ENCODE measurements at regions not wholly inside any gene's neighbourhood (a gene's known extent, or its start where the extent isn't known, plus 50 kb on each side); places are given as distances from the start of the nearest gene placed in this dataset.
A peak's percentile ranks its signal among the peaks of the same experiment; 100 is the strongest.

DNA sequence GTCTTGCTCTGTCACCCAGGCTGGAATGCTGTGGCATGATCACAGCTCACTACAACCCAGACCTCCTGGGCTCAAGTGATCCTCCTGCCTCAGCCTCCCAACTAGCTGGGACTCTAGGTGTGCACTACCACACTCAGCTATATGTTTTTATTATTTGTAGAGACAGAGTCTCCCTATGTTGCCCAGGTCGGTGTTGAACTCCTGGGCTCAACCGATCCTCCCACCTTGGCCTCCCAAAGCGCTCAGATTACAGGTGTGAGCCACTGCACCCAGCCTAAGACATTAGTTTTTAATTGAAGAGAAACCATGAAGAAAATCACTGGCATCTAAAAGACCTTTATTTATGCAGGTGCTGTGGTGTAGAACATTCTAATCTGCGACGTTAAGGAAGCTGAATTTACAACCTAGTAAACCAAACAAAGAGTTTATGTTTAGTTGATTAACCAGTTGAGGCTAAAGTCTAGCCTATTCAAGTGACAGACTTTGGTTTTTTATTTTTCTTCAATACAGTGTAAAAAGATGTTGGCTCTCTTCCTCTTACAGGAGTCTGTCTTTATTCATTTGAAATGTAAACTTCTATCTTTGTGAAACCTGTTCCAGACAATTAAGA, 52.5 kb upstream of the NBL1 start:
- H3K9me3 ChIP-seq (ENCODE audit: control insufficient read depth in 5 of 5, low read length in 5 of 5): no peaks in the 10 kb centered on the region
- no peaks in the 10 kb centered on the region for H3K27me3 ChIP-seq (ENCODE audit: control insufficient read depth in 5 of 5, insufficient read depth in 4 of 5, low read length in 5 of 5)
- no peak overlapping the region for H3K27ac ChIP-seq (ENCODE audit: low read depth, low read length)
- no peak overlapping the region for H3K9ac ChIP-seq (ENCODE audit: low read length in 5 of 5)
- no peak overlapping the region for H3K4me3 ChIP-seq (ENCODE audit: low read depth in 1 of 5, low read length in 5 of 5)
- peaks cover 0 to 8% (median 7%) of the 10 kb centered on the region in 5 donors for H3K4me1 ChIP-seq (ENCODE audit: control insufficient read depth in 5 of 5, insufficient read depth in 5 of 5, low read length in 5 of 5)
- no peaks in the 10 kb centered on the region for H3K36me3 ChIP-seq (ENCODE audit: control insufficient read depth in 5 of 5, insufficient read depth in 5 of 5, low read length in 5 of 5)

DNA sequence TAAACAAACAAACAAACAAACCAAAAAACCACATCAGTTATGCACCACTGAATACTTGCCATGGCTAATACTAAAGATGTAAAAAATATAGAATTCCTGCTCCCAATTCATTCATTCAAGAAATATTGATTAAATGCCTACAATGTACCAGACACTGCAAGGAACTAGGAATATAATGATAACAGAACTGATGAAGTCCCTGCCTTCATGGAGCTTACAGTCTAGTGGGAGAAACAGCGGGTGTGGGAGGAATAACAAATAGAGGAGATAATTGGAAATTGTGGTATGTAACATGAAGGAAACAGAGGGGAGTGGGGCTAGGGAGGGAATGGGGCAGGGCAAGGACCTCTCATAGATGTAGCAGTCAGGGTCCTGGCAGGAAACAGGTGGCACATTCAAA, 58.6 kb upstream of the NBL1 start:
- H3K36me3 ChIP-seq (ENCODE audit: control insufficient read depth in 5 of 5, insufficient read depth in 5 of 5, low read length in 5 of 5): no peaks in the 10 kb centered on the region
- H3K4me1 ChIP-seq (ENCODE audit: control insufficient read depth in 5 of 5, insufficient read depth in 5 of 5, low read length in 5 of 5): peaks cover 0 to 3% (median 0%) of the 10 kb centered on the region in 5 donors
- H3K9ac ChIP-seq (ENCODE audit: low read length in 5 of 5): no peak overlapping the region
- H3K27me3 ChIP-seq (ENCODE audit: control insufficient read depth in 5 of 5, insufficient read depth in 4 of 5, low read length in 5 of 5): no peaks in the 10 kb centered on the region
- H3K9me3 ChIP-seq (ENCODE audit: control insufficient read depth in 5 of 5, low read length in 5 of 5): no peaks in the 10 kb centered on the region
- H3K27ac ChIP-seq (ENCODE audit: low read depth, low read length): no peak overlapping the region
- no peak overlapping the region for H3K4me3 ChIP-seq (ENCODE audit: low read depth in 1 of 5, low read length in 5 of 5)

DNA sequence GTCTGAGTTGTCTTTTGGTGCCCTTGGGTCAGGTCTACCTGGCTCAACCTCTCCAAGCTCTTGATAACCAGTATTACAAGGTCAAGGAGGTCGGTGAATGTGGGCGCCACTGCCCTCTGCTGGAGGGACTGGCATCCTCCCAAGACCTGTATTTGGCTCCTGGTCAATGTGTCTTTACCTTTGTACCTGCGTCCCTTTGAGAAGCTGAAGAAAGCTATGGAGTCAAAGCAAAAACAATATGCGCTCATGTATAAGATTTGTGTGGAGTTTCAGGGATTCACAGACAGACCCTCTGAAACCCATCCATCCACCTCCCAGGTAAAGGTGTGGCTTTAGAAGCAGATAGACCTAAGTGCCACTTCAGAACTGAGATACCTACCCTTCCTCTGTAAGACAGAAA, 61.8 kb upstream of the NBL1 start:
- Histone ChIP-seq H3K4me3 (ENCODE audit: low read depth in 1 of 5, low read length in 5 of 5) (no peak overlapping the region), H3K9ac (ENCODE audit: low read length in 5 of 5) (no peak overlapping the region)

DNA sequence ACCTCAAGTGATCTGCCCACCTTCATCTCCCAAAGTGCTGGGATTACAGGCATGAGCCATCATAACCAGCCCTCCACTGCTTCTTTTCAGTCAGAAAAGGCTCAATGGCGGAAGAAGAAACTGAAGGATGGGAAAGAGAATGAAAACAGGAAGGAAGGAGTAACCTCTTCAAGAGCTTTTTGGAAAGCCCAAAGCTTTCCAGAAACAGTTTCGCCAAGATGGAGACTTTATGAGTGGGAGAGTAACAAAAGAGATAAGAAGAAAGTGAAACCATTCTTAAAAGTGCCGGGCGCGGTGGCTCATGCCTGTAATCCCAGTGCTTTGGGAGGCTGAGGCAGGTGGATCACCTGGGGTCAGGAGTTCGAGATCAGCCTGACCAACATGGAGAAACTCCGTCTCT, 62.7 kb upstream of the NBL1 start:
- Histone ChIP-seq H3K9ac (ENCODE audit: low read length in 5 of 5) (no peak overlapping the region), H3K36me3 (ENCODE audit: control insufficient read depth in 5 of 5, insufficient read depth in 5 of 5, low read length in 5 of 5) (no peaks in the 10 kb centered on the region), H3K4me3 (ENCODE audit: low read depth in 1 of 5, low read length in 5 of 5) (no peak overlapping the region), H3K9me3 (ENCODE audit: control insufficient read depth in 5 of 5, low read length in 5 of 5) (no peaks in the 10 kb centered on the region), H3K27me3 (ENCODE audit: control insufficient read depth in 5 of 5, insufficient read depth in 4 of 5, low read length in 5 of 5) (no peaks in the 10 kb centered on the region), H3K4me1 (ENCODE audit: control insufficient read depth in 5 of 5, insufficient read depth in 5 of 5, low read length in 5 of 5) (peaks cover 0 to 3% (median 0%) of the 10 kb centered on the region in 5 donors), H3K27ac (ENCODE audit: low read depth, low read length) (no peak overlapping the region)

More for the DNA sequence above, 61.8 kb upstream of the NBL1 start:
- Histone ChIP-seq H3K27me3 (ENCODE audit: control insufficient read depth in 5 of 5, insufficient read depth in 4 of 5, low read length in 5 of 5) (no peaks in the 10 kb centered on the region), H3K4me1 (ENCODE audit: control insufficient read depth in 5 of 5, insufficient read depth in 5 of 5, low read length in 5 of 5) (peaks cover 0 to 3% (median 0%) of the 10 kb centered on the region in 5 donors), H3K27ac (ENCODE audit: low read depth, low read length) (no peak overlapping the region), H3K36me3 (ENCODE audit: control insufficient read depth in 5 of 5, insufficient read depth in 5 of 5, low read length in 5 of 5) (no peaks in the 10 kb centered on the region), H3K9me3 (ENCODE audit: control insufficient read depth in 5 of 5, low read length in 5 of 5) (no peaks in the 10 kb centered on the region)

DNA sequence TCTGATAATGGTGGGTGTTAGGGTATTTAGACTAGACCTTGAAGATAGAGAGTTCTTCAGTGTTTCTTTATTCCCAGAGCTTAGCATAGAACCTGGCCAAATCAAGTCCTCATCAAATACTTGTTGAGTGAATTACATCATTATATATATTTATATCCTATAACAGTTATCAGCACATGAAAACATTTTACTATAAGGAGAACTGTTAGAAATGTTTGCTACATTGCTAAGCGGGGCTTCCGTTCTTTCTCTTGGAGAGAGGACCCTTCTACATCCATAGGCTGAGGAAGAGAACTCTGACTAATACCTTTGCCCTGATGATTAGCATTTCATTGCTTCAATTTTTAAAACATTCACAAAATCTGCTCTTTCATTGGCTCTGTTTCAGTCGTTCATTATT, 66.5 kb upstream of the NBL1 start:
- no peaks in the 10 kb centered on the region for H3K27me3 ChIP-seq (ENCODE audit: control insufficient read depth in 5 of 5, insufficient read depth in 4 of 5, low read length in 5 of 5)
- H3K4me1 ChIP-seq (ENCODE audit: control insufficient read depth in 5 of 5, insufficient read depth in 5 of 5, low read length in 5 of 5): peaks cover 0 to 3% (median 0%) of the 10 kb centered on the region in 5 donors
- H3K9ac ChIP-seq (ENCODE audit: low read length in 5 of 5): no peak overlapping the region
- H3K9me3 ChIP-seq (ENCODE audit: control insufficient read depth in 5 of 5, low read length in 5 of 5): no peaks in the 10 kb centered on the region
- no peak overlapping the region for H3K4me3 ChIP-seq (ENCODE audit: low read depth in 1 of 5, low read length in 5 of 5)
- no peak overlapping the region for H3K27ac ChIP-seq (ENCODE audit: low read depth, low read length)
- no peaks in the 10 kb centered on the region for H3K36me3 ChIP-seq (ENCODE audit: control insufficient read depth in 5 of 5, insufficient read depth in 5 of 5, low read length in 5 of 5)

DNA sequence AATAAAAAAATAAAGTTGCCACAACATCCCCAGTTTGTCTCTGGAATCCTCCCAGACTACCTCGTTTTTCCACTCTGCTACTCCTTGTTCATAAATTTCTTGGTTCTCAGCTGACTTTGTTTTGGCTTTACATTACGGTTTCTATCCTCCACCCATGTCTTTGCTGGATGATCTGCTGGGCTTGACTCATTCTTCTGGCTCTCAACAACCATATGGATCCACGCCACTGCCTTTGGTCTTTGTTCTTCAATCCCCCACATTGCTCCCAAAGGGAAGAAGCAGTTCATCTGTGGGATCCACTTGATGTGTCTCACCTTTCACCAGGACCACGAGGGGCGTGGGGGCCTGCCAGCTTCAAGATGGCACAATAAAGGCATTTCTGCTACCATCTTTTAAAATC, 67.1 kb upstream of the NBL1 start:
- no peak overlapping the region for H3K27ac ChIP-seq (ENCODE audit: low read depth, low read length)
- no peaks in the 10 kb centered on the region for H3K36me3 ChIP-seq (ENCODE audit: control insufficient read depth in 5 of 5, insufficient read depth in 5 of 5, low read length in 5 of 5)
- peaks cover 0 to 3% (median 0%) of the 10 kb centered on the region in 5 donors for H3K4me1 ChIP-seq (ENCODE audit: control insufficient read depth in 5 of 5, insufficient read depth in 5 of 5, low read length in 5 of 5)
- H3K4me3 ChIP-seq (ENCODE audit: low read depth in 1 of 5, low read length in 5 of 5): no peak overlapping the region
- H3K9ac ChIP-seq (ENCODE audit: low read length in 5 of 5): no peak overlapping the region
- no peaks in the 10 kb centered on the region for H3K9me3 ChIP-seq (ENCODE audit: control insufficient read depth in 5 of 5, low read length in 5 of 5)
- no peaks in the 10 kb centered on the region for H3K27me3 ChIP-seq (ENCODE audit: control insufficient read depth in 5 of 5, insufficient read depth in 4 of 5, low read length in 5 of 5)

DNA sequence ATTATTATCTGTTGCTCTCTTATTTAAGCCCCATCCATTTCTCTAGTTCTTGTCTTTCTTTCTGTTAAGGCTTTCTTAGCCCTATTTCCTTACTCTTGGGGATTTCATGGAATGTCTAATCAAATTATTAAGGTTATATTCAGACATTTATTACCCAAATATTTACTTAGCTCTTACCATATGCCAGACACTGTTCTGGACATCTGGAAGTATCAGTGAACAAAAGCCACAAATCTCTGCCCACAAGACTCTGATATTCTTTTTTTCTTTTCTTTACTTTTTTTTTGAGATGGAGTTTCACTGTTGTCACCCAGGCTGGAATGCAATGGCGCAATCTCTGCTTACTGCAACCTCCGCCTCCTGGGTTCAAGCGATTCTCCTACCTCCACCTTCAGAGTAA, 74.3 kb upstream of the NBL1 start:
- Histone ChIP-seq H3K36me3 (ENCODE audit: control insufficient read depth in 5 of 5, insufficient read depth in 5 of 5, low read length in 5 of 5) (no peaks in the 10 kb centered on the region), H3K9me3 (ENCODE audit: control insufficient read depth in 5 of 5, low read length in 5 of 5) (no peaks in the 10 kb centered on the region), H3K4me3 (ENCODE audit: low read depth in 1 of 5, low read length in 5 of 5) (no peak overlapping the region), H3K27me3 (ENCODE audit: control insufficient read depth in 5 of 5, insufficient read depth in 4 of 5, low read length in 5 of 5) (no peaks in the 10 kb centered on the region), H3K4me1 (ENCODE audit: control insufficient read depth in 5 of 5, insufficient read depth in 5 of 5, low read length in 5 of 5) (no peaks in the 10 kb centered on the region), H3K27ac (ENCODE audit: low read depth, low read length) (no peak overlapping the region), H3K9ac (ENCODE audit: low read length in 5 of 5) (no peak overlapping the region)

DNA sequence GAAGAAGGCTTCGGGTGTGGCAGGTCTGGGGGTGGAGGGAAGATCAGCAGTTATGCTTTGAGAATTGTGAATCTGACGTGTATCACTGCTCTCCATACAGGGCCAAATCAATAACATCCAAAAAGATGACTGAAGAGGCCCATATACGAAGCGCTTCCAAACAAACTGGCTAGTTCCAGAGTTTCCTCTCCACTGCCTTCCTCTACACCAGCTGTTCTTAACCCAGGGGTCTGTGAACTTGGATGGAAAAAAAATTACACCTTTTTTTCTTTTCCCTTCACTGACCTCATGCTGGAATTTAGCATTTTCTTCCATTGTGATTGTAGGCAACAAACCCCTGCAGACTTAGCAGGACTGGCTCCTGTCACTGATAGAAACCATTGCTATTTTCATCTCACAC, 77.1 kb upstream of the NBL1 start:
- Histone ChIP-seq H3K9ac (ENCODE audit: low read length in 5 of 5) (no peak overlapping the region), H3K27me3 (ENCODE audit: control insufficient read depth in 5 of 5, insufficient read depth in 4 of 5, low read length in 5 of 5) (no peaks in the 10 kb centered on the region), H3K4me1 (ENCODE audit: control insufficient read depth in 5 of 5, insufficient read depth in 5 of 5, low read length in 5 of 5) (peaks cover 0 to 18% (median 16%) of the 10 kb centered on the region in 5 donors), H3K4me3 (ENCODE audit: low read depth in 1 of 5, low read length in 5 of 5) (no peak overlapping the region), H3K36me3 (ENCODE audit: control insufficient read depth in 5 of 5, insufficient read depth in 5 of 5, low read length in 5 of 5) (no peaks in the 10 kb centered on the region), H3K27ac (ENCODE audit: low read depth, low read length) (no peak overlapping the region), H3K9me3 (ENCODE audit: control insufficient read depth in 5 of 5, low read length in 5 of 5) (no peaks in the 10 kb centered on the region)

DNA sequence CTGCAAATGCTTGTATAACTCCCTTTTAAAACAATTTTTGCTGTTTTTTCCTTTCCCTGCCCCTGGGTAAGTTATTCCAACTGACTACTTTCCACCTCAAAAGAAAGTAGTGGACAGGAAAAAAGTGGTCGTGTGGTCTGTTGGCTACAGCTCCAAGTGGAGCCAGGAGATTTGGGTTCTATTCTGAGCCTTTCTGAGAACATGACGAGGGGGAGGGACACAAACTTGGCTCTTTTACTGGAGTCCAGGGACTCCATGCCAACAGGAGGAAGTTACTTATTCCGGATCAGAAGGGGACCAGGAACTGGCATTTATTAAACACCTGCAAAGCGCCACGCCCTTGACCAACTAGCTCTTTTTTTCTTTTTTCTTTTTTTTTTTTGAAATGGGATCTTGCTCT, 79.0 kb upstream of the CAPZB start:
- peak overlapping the region in 2 of 5 donors; percentile 4 to 31 for H3K9ac ChIP-seq (ENCODE audit: low read length in 5 of 5)
- H3K27me3 ChIP-seq (ENCODE audit: control insufficient read depth in 5 of 5, insufficient read depth in 4 of 5, low read length in 5 of 5): no peaks in the 10 kb centered on the region
- H3K9me3 ChIP-seq (ENCODE audit: control insufficient read depth in 5 of 5, low read length in 5 of 5): no peaks in the 10 kb centered on the region
- H3K27ac ChIP-seq (ENCODE audit: low read depth, low read length): peak overlapping the region; percentile 19
- peak overlapping the region in 1 of 5 donors; percentile 52 for H3K4me3 ChIP-seq (ENCODE audit: low read depth in 1 of 5, low read length in 5 of 5)
- H3K4me1 ChIP-seq (ENCODE audit: control insufficient read depth in 5 of 5, insufficient read depth in 5 of 5, low read length in 5 of 5): peaks cover 0 to 18% (median 16%) of the 10 kb centered on the region in 5 donors
- no peaks in the 10 kb centered on the region for H3K36me3 ChIP-seq (ENCODE audit: control insufficient read depth in 5 of 5, insufficient read depth in 5 of 5, low read length in 5 of 5)

DNA sequence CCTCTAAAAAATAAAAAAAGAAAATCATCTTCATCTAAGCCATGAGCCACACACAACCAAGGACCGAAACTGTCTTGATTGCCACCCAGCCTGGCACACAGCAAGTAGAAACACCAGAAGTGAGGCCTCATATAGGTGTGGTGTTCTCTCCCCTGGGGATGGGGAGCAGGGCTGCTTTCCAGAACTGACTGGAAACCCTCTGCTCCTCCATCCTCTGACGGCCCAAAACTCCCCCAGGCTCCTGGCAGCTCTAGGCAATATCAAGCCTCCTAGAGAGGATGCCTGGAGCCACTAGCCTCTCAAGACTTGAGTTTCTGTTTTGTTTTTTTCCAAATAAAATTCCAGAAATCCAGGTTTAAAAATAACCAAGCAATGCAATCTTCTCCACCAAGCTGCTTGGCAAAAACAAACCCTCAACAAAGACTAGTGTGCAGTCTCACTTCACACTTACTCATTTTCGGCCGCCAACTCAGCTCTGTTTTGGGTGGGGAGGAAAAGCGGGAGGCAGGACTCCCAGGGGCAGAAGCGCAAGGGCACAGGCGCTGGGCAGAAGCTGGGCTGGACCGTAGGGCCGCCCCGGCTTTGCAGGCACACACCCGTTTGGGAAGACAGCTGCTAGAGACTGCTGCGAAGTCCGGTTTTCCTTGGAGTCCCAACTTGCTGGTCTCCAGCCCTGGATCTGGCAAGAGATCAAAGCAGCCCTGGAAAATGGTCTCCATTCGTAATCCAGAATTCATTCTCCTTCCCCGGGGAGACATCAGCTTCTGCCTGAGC, 78.2 kb upstream of the CAPZB start:
- H3K4me3 ChIP-seq (ENCODE audit: low read depth in 1 of 5, low read length in 5 of 5): peak overlapping the region; percentile 29 to 56 (median 46)
- H3K36me3 ChIP-seq (ENCODE audit: control insufficient read depth in 5 of 5, insufficient read depth in 5 of 5, low read length in 5 of 5): no peaks in the 10 kb centered on the region
- H3K9ac ChIP-seq (ENCODE audit: low read length in 5 of 5): peak overlapping the region in 4 of 5 donors; percentile 4 to 31 (median 16)
- H3K27ac ChIP-seq (ENCODE audit: low read depth, low read length): peak overlapping the region; percentile 19
- no peaks in the 10 kb centered on the region for H3K27me3 ChIP-seq (ENCODE audit: control insufficient read depth in 5 of 5, insufficient read depth in 4 of 5, low read length in 5 of 5)
- peaks cover 0 to 18% (median 16%) of the 10 kb centered on the region in 5 donors for H3K4me1 ChIP-seq (ENCODE audit: control insufficient read depth in 5 of 5, insufficient read depth in 5 of 5, low read length in 5 of 5)
- no peaks in the 10 kb centered on the region for H3K9me3 ChIP-seq (ENCODE audit: control insufficient read depth in 5 of 5, low read length in 5 of 5)

Data from subcutaneous abdominal adipose tissue (tissue), 5 donors.